GM06990 (cell line): ENCODE measurements at regions not wholly inside any gene's neighbourhood (a gene's known extent, or its start where the extent isn't known, plus 50 kb on each side); places are given as distances from the start of the nearest gene placed in this dataset.

Source experiments
- DNase-seq: peaks from one replicate; pipeline ENCODE4 v3.0.0-alpha.2; 2011; ENCODE audit not compliant: insufficient read length; ENCODE audit errors: extremely low read depth
- H3K27me3 ChIP-seq: replicated peaks from 2 replicates; pipeline ENCODE4 v1.6.0; 2011; ENCODE audit warnings: low read length; ENCODE audit not compliant: control insufficient read depth, insufficient read depth
- H3K36me3 ChIP-seq: 2 replicates; pipeline ENCODE4 v1.5.1; 2011; ENCODE audit warnings: low read length; ENCODE audit not compliant: control insufficient read depth, insufficient read depth
- H3K4me3 ChIP-seq: replicated peaks from 2 replicates; pipeline ENCODE4 v1.5.1; 2011; ENCODE audit warnings: low read depth, mild to moderate bottlenecking, control low read depth, low read length
- TF ChIP-seq, protein P1 (sequence below): IDR thresholded peaks from 2 replicates; pipeline ENCODE4 v1.5.1; 2011; ENCODE audit warnings: low read length, control low read depth, mild to moderate bottlenecking, inconsistent platforms; ENCODE audit not compliant: insufficient read depth, poor library complexity, severe bottlenecking

GRCh38 chr2:196230061-196230854 is 58.9 kb upstream of the STK17B start:
- Histone ChIP-seq H3K4me3 (no peak overlapping the region), H3K36me3 (no peaks in the 10 kb centered on the region; the same call in 1 of the 2 replicates), H3K27me3 (no peaks in the 10 kb centered on the region)
- TF ChIP-seq, protein P1, sequence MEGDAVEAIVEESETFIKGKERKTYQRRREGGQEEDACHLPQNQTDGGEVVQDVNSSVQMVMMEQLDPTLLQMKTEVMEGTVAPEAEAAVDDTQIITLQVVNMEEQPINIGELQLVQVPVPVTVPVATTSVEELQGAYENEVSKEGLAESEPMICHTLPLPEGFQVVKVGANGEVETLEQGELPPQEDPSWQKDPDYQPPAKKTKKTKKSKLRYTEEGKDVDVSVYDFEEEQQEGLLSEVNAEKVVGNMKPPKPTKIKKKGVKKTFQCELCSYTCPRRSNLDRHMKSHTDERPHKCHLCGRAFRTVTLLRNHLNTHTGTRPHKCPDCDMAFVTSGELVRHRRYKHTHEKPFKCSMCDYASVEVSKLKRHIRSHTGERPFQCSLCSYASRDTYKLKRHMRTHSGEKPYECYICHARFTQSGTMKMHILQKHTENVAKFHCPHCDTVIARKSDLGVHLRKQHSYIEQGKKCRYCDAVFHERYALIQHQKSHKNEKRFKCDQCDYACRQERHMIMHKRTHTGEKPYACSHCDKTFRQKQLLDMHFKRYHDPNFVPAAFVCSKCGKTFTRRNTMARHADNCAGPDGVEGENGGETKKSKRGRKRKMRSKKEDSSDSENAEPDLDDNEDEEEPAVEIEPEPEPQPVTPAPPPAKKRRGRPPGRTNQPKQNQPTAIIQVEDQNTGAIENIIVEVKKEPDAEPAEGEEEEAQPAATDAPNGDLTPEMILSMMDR, result no peak
- no peak for DNase-seq

- DNase-seq, result no peak
- no peaks in the 10 kb centered on the region for H3K36me3 ChIP-seq
- H3K27me3 ChIP-seq, result no peaks in the 10 kb centered on the region
- H3K4me3 ChIP-seq, result no peak overlapping the region
- TF ChIP-seq, protein P1, result no peak
Measured at GRCh38 chr2:196233021-196233804, 61.8 kb upstream of the STK17B start.

DNA sequence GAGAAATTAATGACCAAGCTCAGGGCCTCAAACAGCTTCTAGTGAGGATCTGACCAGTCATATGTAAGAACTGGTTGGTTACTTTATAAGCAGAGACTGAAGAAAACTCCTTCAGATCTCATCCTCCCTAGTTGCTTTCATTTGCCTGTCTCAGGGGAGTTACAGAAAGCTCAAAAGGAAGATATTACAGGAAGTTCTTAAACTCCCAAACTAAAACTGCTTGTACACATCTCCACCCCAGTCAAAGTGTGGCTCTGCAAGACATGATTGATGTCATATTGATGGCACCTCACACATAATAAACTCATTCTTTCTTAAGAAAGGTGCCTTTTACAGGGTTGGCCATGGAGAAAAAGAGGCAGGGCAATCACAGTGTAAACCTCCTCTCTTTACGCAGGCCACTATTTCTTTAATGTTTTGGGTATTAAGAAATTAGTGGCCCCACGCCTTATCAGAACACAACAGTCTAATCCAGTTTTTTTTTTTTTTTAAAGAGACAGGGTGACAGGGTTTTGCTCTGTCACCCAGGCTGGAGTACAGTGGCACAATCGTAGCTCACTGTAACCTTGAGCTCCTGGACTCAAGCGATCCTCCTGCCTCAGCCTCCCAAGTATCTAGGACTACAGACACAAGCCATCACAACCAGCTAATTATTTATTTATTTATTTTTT is 62.6 kb upstream of the STK17B start:
- Histone ChIP-seq H3K27me3 (no peaks in the 10 kb centered on the region), H3K36me3 (no peaks in the 10 kb centered on the region), H3K4me3 (no peak overlapping the region)
- peak; percentile 58 for DNase-seq
- TF ChIP-seq, protein P1, result no peak

GRCh38 chr2:196234672-196235071 is 63.3 kb upstream of the STK17B start:
- H3K4me3 ChIP-seq, result no peak overlapping the region
- TF ChIP-seq, protein P1, result no peak
- no peaks in the 10 kb centered on the region for H3K27me3 ChIP-seq
- DNase-seq, result peak; percentile 39
- H3K36me3 ChIP-seq, result no peaks in the 10 kb centered on the region

DNA sequence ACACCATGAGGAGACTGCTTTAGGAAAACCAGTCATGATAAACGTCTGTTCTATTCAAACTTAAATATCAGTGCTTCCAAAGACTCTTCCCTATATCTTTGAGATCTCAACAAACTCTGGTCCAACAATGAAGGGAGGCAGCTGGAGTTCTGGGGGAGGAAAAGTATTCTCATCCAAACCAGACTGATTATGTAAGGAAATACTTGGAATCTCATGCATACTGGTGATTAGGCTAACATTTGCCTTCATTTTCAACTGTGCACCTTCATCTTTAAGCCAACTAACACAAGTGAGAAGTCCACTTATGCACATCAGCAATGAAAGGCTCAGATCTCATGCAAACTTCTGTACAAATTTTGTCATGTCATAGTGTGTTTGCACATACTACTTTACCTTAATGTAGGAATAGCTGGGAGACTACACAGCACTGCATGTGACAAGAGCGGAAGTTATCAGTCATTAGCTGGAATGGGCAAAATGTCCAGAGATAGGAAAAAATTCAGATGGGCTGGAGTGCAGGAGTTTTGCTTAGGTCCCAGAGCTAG is 67.5 kb upstream of the STK17B start:
- Histone ChIP-seq H3K27me3 (no peaks in the 10 kb centered on the region), H3K4me3 (no peak overlapping the region), H3K36me3 (no peaks in the 10 kb centered on the region)
- DNase-seq, result no peak
- TF ChIP-seq, protein P1, result no peak
